WI38 (cell line): ENCODE measurements at regions not wholly inside any gene's neighbourhood (a gene's known extent, or its start where the extent isn't known, plus 50 kb on each side); places are given as distances from the start of the nearest gene placed in this dataset.

ENCODE experiments used
- H3K4me3 ChIP-seq: 2 replicates; pipeline ENCODE4 v1.5.1; 2011; ENCODE audit warnings: low read depth, mild to moderate bottlenecking, control low read depth, low read length
- TF ChIP-seq, protein P1 (sequence below): IDR thresholded peaks from 2 replicates; pipeline ENCODE4 v1.5.1; 2012; ENCODE audit warnings: low read depth, mild to moderate bottlenecking, control low read depth, low read length

DNA sequence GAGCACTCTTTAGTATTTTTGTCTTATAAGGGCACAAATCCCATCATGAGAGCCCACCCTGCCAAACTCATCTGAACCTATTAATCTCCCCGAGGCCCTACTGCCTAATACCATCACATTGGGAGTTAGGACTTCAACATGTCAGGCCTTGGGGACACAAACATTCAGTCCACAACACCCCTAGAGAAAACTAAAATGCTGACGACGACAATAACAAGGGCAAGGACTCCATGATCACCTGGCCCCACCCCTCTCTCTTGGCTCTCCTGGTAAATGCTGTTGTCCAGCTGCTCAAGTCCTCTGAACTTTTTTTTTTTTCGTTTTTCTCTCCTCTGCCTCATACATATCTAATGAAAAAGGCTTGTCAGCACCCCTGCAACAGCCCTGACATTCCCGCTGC, 118.8 kb upstream of the MKI67 start:
- TF ChIP-seq, protein P1, sequence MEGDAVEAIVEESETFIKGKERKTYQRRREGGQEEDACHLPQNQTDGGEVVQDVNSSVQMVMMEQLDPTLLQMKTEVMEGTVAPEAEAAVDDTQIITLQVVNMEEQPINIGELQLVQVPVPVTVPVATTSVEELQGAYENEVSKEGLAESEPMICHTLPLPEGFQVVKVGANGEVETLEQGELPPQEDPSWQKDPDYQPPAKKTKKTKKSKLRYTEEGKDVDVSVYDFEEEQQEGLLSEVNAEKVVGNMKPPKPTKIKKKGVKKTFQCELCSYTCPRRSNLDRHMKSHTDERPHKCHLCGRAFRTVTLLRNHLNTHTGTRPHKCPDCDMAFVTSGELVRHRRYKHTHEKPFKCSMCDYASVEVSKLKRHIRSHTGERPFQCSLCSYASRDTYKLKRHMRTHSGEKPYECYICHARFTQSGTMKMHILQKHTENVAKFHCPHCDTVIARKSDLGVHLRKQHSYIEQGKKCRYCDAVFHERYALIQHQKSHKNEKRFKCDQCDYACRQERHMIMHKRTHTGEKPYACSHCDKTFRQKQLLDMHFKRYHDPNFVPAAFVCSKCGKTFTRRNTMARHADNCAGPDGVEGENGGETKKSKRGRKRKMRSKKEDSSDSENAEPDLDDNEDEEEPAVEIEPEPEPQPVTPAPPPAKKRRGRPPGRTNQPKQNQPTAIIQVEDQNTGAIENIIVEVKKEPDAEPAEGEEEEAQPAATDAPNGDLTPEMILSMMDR: no peak
- no peak overlapping the region for H3K4me3 ChIP-seq

DNA sequence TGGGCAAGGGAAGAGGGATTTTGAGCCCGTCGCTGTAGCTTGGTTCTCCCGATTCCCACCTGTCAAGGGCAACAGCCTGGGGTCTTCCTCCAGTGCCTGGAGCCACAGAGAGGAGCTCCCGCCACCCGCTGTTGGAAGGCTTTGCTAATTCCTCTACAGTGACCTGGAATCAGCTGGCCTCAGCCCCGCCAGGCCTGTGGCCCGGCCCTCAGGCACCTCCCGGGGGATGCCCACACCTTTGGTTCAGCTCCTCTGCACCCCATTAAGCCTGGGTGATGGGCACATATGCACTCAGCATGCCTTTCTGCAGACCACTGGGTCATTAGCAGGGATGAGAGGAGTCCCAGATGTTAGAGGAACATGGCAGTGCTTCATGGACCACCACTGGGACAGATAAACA, 121.4 kb upstream of the MKI67 start:
- H3K4me3 ChIP-seq: no peak overlapping the region
- TF ChIP-seq, protein P1: no peak

DNA sequence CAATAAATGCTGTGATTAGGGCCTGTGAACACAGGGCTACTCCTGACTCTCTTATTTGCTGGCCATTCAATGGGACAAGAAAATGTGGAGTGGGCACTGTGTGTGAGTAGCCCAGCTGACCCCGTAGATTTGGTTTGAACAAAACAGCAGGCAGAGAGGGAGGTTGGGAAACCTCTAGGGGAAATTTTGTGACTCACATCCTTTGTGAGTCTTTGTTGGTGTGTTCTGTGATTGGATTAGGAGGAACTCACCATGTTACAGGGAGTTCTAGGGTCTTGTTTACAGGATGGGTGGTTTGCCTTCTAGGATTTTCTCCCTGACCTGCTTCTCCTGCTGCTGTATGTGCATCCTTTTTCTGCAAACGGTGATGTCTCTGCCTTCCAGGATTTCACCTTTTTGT, 128.3 kb upstream of the MKI67 start:
- TF ChIP-seq, protein P1: no peak
- H3K4me3 ChIP-seq: no peak overlapping the region

DNA sequence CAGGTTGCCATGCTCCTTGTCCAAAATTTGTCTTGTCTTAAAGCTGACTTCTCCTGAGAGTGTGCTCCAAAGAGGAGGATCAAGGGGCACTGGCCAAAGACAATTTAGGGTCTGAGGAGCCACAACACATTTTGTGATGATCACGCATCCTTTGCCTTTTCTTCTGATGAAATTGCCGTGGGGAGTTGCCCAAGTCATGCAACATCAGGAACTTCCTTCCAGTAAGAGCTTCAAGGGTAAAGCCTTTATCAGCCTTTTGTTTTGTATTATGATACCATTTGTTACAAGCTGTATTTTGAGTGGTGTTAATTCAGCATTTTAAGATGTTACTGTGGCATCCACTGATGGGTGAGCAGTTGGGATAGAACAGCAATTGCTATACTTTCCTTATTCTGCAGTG, 131.2 kb upstream of the MKI67 start:
- no peak overlapping the region for H3K4me3 ChIP-seq
- TF ChIP-seq, protein P1: no peak

DNA sequence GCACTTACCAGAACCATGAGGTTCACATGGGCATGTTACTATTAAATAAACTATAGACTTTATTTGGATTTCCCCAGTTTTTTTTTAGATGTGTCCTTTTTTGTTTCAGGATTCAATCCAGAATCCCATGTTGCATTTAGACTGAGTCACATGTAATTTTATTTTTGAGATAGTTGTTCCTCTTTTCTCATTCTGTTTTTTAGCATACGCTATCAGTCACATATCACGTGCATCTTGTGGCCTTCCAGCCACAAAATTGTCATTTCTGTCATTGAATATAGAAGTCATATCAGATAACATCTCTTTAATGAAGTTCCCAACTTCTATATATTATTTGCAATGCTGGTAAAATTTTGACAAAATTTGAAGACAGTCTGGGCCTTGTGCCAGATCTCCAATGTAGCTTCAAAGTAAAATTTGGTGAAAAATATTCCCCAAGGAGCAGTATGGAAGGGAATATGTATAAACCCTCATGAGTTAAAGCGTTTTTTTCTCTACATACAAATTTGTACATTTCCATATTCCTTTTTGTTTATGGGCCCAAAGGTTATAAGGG, 132.3 kb upstream of the MKI67 start:
- no peak overlapping the region for H3K4me3 ChIP-seq
- TF ChIP-seq, protein P1: no peak

DNA sequence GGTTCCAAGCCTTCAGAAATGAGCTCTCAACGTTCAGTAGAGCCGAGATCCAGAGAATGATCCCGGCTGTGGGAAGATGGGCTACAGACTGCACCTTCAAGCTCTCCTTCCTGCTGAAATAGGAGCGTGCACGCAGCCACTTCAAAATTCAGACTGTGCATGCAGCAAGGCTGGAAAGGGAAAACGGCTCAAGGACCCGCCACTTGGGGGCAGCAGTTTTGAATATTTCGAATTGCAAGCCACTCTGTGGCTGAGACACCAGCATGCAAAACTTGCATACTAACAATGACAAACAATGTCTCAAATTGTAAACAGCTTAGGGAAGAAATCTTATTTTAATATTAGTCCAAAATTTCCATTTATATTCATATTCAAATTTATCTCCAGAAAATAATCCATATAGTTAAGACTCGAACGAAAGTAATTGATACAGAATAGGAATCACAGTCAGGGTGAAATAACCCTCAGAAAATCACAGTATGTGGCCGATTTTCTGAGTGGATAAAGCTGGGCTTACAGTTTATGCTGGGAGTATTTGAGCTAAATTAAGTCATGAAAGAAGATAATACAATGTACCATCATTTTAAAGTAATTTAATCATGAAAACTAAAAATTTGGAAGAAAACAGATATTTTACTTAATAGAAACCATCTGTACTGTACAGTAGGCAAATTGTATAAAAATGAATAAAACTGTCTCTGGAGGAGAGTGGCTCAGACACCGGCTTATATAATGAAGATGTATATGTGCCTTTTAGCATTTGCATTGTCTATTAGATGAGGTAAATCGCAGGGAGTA, 137.9 kb upstream of the MKI67 start:
- TF ChIP-seq, protein P1: peak; percentile 15; the same call in 1 of the 2 replicates
- H3K4me3 ChIP-seq: no peak overlapping the region

DNA sequence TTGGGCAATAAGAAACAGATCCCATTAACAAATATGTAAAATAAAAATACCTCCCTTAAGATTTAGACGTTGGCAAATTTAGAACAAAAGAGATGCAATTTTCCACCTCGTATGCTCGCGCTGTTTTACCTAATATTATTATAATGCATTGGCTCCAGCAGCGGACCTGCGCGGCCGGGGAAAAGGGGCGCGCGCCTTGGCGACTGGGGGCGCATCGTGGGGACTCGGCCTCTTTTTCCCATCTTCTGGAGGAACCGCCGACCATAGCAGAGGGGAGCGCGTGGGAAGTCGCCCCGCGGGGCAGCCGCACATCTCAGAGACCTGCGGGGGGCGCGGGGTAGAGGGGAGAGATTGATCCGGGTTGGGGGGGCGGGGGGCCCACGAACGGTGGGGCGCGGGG, 139.4 kb upstream of the MKI67 start:
- no peak overlapping the region for H3K4me3 ChIP-seq
- TF ChIP-seq, protein P1: no peak
